Neural crest cell (in vitro differentiated cells): ENCODE measurements at regions not wholly inside any gene's neighbourhood (a gene's known extent, or its start where the extent isn't known, plus 50 kb on each side); places are given as distances from the start of the nearest gene placed in this dataset.
A peak's percentile ranks its signal among the peaks of the same experiment; 100 is the strongest.

Experiments used
- DNase-seq: peaks from one replicate; pipeline ENCODE4 v3.0.0; 2021; ENCODE audit warnings: low read depth, mixed read lengths, low spot score
- H3K27ac Mint-ChIP-seq: one replicate; pipeline ENCODE4 v1.8.0; 2021; ENCODE audit warnings: mild to moderate bottlenecking, mixed read lengths; ENCODE audit not compliant: unreplicated experiment
- H3K27me3 Mint-ChIP-seq: 2 replicates; pipeline ENCODE4 v1.8.0; 2021; ENCODE audit warnings: low read depth, mild to moderate bottlenecking, mixed read lengths
- H3K36me3 Mint-ChIP-seq: 2 replicates; pipeline ENCODE4 v1.8.0; 2021; ENCODE audit warnings: low read depth, mild to moderate bottlenecking, mixed read lengths
- H3K4me1 Mint-ChIP-seq: 2 replicates; pipeline ENCODE4 v1.8.0; 2021; ENCODE audit warnings: mixed read lengths
- H3K4me3 Mint-ChIP-seq: one replicate; pipeline ENCODE4 v1.8.0; 2021; ENCODE audit warnings: mild to moderate bottlenecking, mixed read lengths
- H3K9me3 Mint-ChIP-seq: 2 replicates; pipeline ENCODE4 v1.8.0; 2021; ENCODE audit warnings: mixed read lengths
- TF ChIP-seq, protein P1 (sequence below): fragments of 200-600 bp; sonication (generic); conservative IDR thresholded peaks from 2 replicates; pipeline ENCODE4 v1.5.0; 2021; ENCODE audit warnings: antibody characterized with exemption, mild to moderate bottlenecking

DNA sequence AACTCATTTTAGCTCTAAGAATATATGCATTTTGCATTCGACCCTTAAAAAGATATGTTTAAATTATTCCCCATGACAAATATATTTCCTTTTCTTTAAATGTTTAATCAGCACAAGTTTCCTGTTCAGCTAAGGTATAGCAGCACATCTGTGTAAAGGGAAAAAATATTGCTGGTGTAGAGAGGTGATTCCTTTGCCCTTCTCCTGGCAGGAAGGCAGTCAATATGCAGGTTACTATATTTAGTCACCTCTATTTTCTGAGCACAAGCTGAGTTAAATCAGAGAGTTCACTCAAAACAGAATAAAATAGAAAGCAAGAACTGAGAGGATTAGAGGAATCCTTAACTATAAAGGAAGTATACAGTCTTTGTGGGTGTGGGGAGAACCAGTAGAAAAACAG, 274.4 kb upstream of the PCSK5 start:
- TF ChIP-seq, protein P1, sequence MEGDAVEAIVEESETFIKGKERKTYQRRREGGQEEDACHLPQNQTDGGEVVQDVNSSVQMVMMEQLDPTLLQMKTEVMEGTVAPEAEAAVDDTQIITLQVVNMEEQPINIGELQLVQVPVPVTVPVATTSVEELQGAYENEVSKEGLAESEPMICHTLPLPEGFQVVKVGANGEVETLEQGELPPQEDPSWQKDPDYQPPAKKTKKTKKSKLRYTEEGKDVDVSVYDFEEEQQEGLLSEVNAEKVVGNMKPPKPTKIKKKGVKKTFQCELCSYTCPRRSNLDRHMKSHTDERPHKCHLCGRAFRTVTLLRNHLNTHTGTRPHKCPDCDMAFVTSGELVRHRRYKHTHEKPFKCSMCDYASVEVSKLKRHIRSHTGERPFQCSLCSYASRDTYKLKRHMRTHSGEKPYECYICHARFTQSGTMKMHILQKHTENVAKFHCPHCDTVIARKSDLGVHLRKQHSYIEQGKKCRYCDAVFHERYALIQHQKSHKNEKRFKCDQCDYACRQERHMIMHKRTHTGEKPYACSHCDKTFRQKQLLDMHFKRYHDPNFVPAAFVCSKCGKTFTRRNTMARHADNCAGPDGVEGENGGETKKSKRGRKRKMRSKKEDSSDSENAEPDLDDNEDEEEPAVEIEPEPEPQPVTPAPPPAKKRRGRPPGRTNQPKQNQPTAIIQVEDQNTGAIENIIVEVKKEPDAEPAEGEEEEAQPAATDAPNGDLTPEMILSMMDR = no peak
- Mint-ChIP-seq H3K27me3 (peaks cover 2% of the 10 kb centered on the region), H3K4me1 (peaks cover 19% of the 10 kb centered on the region), H3K27ac (no peak overlapping the region), H3K36me3 (no peaks in the 10 kb centered on the region), H3K9me3 (no peaks in the 10 kb centered on the region), H3K4me3 (no peak overlapping the region)
- DNase-seq = no peak

GRCh38 chr9:75616841-75617566, 273.5 kb upstream of the PCSK5 start:
- TF ChIP-seq, protein P1 = no peak
- no peak overlapping the region for H3K4me3 Mint-ChIP-seq
- no peak for DNase-seq
- peak overlapping the region; percentile 6 for H3K27ac Mint-ChIP-seq
- H3K4me1 Mint-ChIP-seq = peaks cover 19% of the 10 kb centered on the region
- H3K9me3 Mint-ChIP-seq = no peaks in the 10 kb centered on the region
- H3K27me3 Mint-ChIP-seq = peaks cover 2% of the 10 kb centered on the region
- no peaks in the 10 kb centered on the region for H3K36me3 Mint-ChIP-seq

DNA sequence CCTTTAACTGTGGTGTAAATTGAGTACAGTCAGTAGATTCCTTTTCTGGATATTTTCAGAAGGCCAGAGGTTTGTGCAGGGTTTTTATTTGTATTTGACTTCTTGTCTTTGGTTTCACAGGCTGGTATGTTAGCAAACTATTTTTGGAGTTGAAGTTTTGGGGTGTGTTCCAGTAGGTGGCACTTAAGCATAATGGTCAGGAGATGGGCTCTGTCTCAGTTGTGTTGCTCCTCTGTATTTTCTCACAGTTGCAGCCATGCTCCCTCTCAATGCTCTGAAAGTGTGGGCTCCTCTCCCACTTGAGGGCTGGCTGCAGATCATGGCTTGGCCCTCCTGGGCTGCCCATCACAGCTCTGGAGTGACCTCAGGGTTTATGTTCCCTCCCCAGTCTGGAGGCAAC, 267.0 kb upstream of the PCSK5 start:
- Mint-ChIP-seq H3K36me3 (no peaks in the 10 kb centered on the region), H3K9me3 (peaks cover 8% of the 10 kb centered on the region), H3K27me3 (no peaks in the 10 kb centered on the region), H3K4me3 (no peak overlapping the region), H3K4me1 (no peaks in the 10 kb centered on the region), H3K27ac (peak overlapping the region; percentile 78)
- TF ChIP-seq, protein P1 = no peak
- DNase-seq = no peak

DNA sequence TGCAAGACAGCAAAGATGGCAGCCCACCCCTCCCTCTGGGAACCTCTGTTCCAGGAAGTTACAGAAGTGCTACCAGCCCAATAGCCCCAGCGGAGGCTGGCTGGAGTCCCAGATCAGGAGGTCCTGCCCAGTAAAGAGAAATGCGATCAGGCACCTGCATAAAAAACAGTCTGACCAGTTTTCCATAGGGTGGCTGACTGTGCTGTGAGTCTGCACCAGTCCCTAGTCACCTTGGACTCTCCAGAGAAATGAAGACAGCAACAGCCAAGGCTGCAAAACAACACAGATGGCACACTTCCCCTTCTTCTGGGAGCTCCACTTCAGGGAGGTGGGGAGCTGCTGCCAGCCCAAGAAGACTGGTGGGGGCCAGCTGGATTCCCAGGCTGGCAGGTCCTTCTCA, 265.5 kb upstream of the PCSK5 start:
- no peaks in the 10 kb centered on the region for H3K27me3 Mint-ChIP-seq
- H3K4me3 Mint-ChIP-seq = no peak overlapping the region
- TF ChIP-seq, protein P1 = no peak
- no peak for DNase-seq
- H3K27ac Mint-ChIP-seq = no peak overlapping the region
- H3K4me1 Mint-ChIP-seq = no peaks in the 10 kb centered on the region
- H3K36me3 Mint-ChIP-seq = no peaks in the 10 kb centered on the region
- H3K9me3 Mint-ChIP-seq = peaks cover 8% of the 10 kb centered on the region

DNA sequence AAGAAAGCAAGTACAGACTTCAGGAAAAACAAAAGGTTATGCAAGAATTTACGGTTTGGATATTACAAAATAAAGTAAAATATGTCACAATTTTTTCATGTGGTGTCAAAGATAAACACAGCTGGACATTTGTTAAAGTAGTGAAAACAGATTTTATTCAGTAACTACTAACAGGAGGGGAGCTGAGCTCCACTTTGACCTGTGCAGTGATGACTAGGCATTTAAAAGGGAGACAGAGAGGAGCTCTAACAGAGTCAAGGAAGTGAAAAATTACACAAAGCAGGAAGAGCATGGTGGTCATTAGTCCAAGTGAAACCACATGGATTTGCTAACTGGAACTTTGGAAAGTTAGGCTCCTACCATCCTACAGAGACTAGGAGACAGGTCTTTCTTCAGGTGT, 263.6 kb upstream of the PCSK5 start:
- H3K27ac Mint-ChIP-seq = no peak overlapping the region
- H3K27me3 Mint-ChIP-seq = no peaks in the 10 kb centered on the region
- no peaks in the 10 kb centered on the region for H3K4me1 Mint-ChIP-seq
- no peaks in the 10 kb centered on the region for H3K36me3 Mint-ChIP-seq
- TF ChIP-seq, protein P1 = no peak
- peaks cover 8% of the 10 kb centered on the region for H3K9me3 Mint-ChIP-seq
- no peak for DNase-seq
- H3K4me3 Mint-ChIP-seq = no peak overlapping the region
